RWPE2 (cell line): ENCODE measurements at regions not wholly inside any gene's neighbourhood (a gene's known extent, or its start where the extent isn't known, plus 50 kb on each side); places are given as distances from the start of the nearest gene placed in this dataset.
"Not testable (repeated sequence)": the region's sequence is repeated elsewhere in the genome, so short reads cannot be mapped to it uniquely, and the experiment has no call there.

Source experiments
- ATAC-seq: fragments of 200-7000 bp; cut with Tn5 transposase; 3 replicates; pipeline ENCODE4 v1.9.1; 2021; ENCODE audit warnings: low read depth
- DNase-seq: peaks from one replicate; pipeline ENCODE4 v3.0.0-alpha.2; 2020; ENCODE audit warnings: low spot score
- H3K27ac ChIP-seq: fragments of 450-650 bp; 2 replicates; pipeline ENCODE4 v1.5.1; 2017; ENCODE audit warnings: mild to moderate bottlenecking; ENCODE audit not compliant: poor library complexity, severe bottlenecking
- H3K27me3 ChIP-seq: fragments of 250-450 bp; sonication (Bioruptor Pico); 2 replicates; pipeline ENCODE4 v1.5.1; 2021; ENCODE audit warnings: mild to moderate bottlenecking, moderate library complexity; ENCODE audit not compliant: insufficient read depth, poor library complexity, severe bottlenecking
- H3K36me3 ChIP-seq: fragments of 250-450 bp; sonication (Bioruptor Pico); 2 replicates; pipeline ENCODE4 v1.5.1; 2020; ENCODE audit warnings: low read depth, mild to moderate bottlenecking, moderate library complexity
- H3K4me1 ChIP-seq: fragments of 250-450 bp; sonication (Bioruptor Pico); 2 replicates; pipeline ENCODE4 v1.5.1; 2021; ENCODE audit warnings: mild to moderate bottlenecking, moderate library complexity; ENCODE audit not compliant: insufficient read depth, poor library complexity, severe bottlenecking
- H3K4me3 ChIP-seq: fragments of 250-450 bp; sonication (Bioruptor Pico); 2 replicates; pipeline ENCODE4 v1.5.1; 2021; ENCODE audit warnings: mild to moderate bottlenecking, moderate library complexity; ENCODE audit not compliant: severe bottlenecking
- H3K9me3 ChIP-seq: fragments of 250-450 bp; sonication (Bioruptor Pico); 2 replicates; pipeline ENCODE4 v1.5.1; 2021; ENCODE audit warnings: mild to moderate bottlenecking, moderate library complexity; ENCODE audit not compliant: severe bottlenecking
- CTCF ChIP-seq: fragments of 450-650 bp; IDR thresholded peaks from one replicate; pipeline ENCODE4 v1.5.1; 2017; ENCODE audit warnings: mild to moderate bottlenecking, moderate library complexity; ENCODE audit not compliant: poor library complexity, severe bottlenecking

DNA sequence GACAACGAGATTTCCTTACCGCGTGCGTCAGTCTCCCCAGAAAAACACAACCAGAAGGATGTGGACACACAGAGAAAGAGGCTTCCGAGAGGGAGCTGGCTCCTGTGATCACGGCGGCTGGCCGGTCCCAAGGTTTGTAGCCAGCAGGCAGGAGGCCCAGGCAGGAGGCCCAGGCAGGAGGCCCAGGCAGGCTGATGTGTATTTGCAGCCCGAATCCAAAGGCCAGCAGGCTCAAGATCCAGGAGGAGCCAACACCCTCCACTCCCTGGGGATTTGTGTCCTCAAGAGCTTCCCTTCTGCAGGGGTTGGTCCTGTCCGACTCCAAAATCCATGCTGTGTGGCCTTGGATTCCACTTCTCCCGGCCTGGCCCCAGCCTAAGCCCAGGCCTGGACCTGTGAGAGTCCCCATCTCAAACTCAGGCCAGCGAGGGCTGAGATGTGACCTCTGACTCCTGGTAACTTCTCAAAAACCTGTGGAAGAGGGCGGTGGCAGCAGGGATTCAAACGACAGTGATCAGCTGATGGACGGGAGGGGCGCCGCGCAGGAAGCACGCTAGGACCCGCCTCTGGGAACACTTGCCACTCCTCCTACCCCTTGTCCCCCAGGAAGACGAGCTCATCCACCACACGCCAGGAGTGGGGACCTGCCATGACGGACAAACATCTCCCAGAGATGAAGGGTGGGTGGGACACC is 75.0 kb upstream of the PPP1R26 start:
- Histone ChIP-seq H3K4me3 (no peak overlapping the region), H3K27me3 (no peaks in the 10 kb centered on the region), H3K4me1 (no peaks in the 10 kb centered on the region), H3K9me3 (no peaks in the 10 kb centered on the region), H3K36me3 (no peaks in the 10 kb centered on the region), H3K27ac (no peak overlapping the region)
- DNase-seq: no peak
- no peak for ATAC-seq
- no peak for TF ChIP-seq CTCF

DNA sequence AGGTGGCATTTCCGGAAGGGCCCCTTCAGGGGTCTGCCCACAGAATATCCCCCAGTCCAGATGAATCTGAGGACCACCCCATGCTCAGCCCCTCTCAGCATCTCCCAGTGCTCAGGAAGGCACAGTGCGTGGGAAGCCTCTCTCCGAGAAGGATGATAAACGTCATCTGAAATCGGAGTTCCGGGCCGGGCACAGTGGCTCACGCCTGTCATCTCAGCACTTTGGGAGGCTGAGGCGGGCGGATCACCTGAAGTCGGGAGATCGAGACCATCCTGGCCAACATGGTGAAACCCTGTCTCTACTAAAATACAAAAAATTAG is 74.5 kb upstream of the PPP1R26 start:
- H3K27me3 ChIP-seq, ATAC-seq, H3K36me3 ChIP-seq, H3K4me3 ChIP-seq, H3K9me3 ChIP-seq, H3K27ac ChIP-seq, DNase-seq, H3K4me1 ChIP-seq: not testable (repeated sequence)

- H3K36me3 ChIP-seq: no peaks in the 10 kb centered on the region
- TF ChIP-seq CTCF: no peak
- no peak overlapping the region for H3K27ac ChIP-seq
- DNase-seq (no peak), ATAC-seq (no peak)
- H3K4me1 ChIP-seq: no peaks in the 10 kb centered on the region
- no peaks in the 10 kb centered on the region for H3K9me3 ChIP-seq
- H3K27me3 ChIP-seq: no peaks in the 10 kb centered on the region
- H3K4me3 ChIP-seq: no peak overlapping the region
These were observed 70.9 kb upstream of the PPP1R26 start for GRCh38 chr9:135408476-135409254.

GRCh38 chr9:135409286-135410200 is 70.0 kb upstream of the PPP1R26 start:
- Histone ChIP-seq H3K36me3 (no peaks in the 10 kb centered on the region), H3K4me3 (no peak overlapping the region), H3K27me3 (no peaks in the 10 kb centered on the region), H3K9me3 (no peaks in the 10 kb centered on the region), H3K4me1 (no peaks in the 10 kb centered on the region), H3K27ac (no peak overlapping the region)
- ATAC-seq (no peak), DNase-seq (no peak)
- no peak for TF ChIP-seq CTCF

DNA sequence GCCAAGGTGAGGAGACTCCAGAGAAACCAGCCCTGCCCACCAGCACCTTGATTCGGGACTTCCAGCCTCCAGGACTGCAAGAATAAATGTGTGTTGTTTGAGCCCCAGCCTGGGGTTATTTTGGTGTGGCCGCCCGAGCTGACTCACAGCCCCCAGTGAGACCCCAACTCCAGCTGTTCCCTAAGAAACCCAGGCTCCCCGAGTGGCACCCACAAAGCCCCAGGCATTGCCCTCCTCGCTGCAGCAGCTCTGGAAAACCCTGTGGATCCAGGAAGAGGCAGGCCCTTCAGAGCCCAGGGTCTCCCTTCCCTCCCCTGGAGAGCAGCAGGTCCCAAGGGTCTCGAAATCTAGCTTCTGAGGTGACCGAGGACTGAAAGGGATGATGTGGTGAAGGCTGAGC is 69.2 kb upstream of the PPP1R26 start:
- no peak overlapping the region for H3K4me3 ChIP-seq
- ATAC-seq: no peak
- no peak overlapping the region for H3K27ac ChIP-seq
- no peaks in the 10 kb centered on the region for H3K9me3 ChIP-seq
- no peak for DNase-seq
- no peaks in the 10 kb centered on the region for H3K4me1 ChIP-seq
- H3K36me3 ChIP-seq: no peaks in the 10 kb centered on the region
- TF ChIP-seq CTCF: no peak
- H3K27me3 ChIP-seq: no peaks in the 10 kb centered on the region
